GM19455 (cell line): ENCODE measurements at regions not wholly inside any gene's neighbourhood (a gene's known extent, or its start where the extent isn't known, plus 50 kb on each side); places are given as distances from the start of the nearest gene placed in this dataset.

Source experiments
- ATAC-seq: cut with Tn5 transposase; IDR thresholded peaks from one replicate; pipeline ENCODE4 v1.9.1; 2021; ENCODE audit not compliant: unreplicated experiment

DNA sequence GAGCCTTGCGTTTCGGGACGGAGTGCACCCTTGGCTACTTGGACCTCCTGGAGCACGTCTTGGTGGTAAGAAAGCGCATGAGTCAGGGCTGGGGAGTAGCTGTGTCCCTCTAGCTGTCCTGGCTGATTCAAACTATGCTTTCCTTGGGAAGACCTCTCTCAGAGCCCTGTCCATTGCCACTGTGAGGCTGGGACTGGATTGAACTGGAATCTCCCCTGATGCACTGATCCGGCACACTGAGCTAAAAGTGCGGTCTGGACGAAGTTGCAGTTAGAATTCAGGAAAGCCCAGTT lies 232.6 kb upstream of the TPM1 start:
- ATAC-seq = no peak

- no peak for ATAC-seq
Observed at GRCh38 chr15:62812515-62812835, 230.1 kb upstream of the TPM1 start.

DNA sequence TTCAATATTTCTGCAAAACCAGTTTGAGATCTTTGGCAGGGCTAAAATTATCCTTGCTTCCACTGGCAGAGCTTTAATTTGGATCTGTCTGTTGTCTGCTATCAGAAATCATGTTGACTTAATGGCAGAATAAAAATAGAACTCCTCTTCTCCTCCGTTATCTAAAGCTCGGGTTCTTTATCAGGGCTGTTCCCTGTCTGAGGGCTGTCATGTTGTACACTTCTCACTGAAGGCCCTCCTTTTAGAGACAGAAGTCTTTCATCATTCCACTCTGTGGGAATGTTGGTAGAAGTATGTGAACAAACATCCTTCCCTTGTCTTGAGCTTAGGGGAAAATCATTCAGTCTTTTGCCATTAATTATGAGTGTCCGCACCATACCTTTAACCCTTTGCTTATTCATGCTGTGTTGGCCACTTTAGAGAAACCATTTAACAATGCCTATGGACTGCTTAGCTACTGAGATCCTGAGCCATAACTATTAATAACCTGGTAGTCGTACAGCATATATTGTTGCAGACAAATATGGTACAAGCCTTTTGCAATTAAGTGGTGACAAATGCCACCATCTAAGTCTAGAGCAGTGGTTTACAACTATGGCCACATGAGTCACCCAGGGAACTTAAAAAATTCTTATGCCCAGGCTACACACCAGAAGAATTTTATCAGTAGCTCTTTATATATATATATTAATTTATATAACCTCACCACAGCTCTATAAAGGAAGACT lies 226.0 kb upstream of the TPM1 start:
- no peak for ATAC-seq

DNA sequence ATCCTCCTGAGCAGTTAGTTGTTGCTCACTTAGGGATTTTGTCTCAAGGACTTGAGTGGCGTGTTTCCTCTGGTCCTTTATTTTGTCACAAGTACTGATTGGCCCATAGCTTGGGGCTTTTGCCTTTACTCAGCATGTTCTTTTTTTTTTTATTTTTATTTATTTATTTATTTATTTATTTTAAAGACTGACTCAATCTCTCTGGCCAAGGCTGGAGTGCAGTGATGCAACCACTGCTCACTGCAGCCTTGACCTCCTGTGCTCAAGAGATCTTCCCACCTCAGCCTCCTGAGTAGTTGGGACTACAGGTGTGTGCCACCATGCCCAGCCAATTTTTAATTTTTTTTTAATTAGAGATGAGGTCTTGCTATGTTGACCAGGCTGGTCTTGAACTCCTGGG lies 223.9 kb upstream of the TPM1 start:
- no peak for ATAC-seq

- ATAC-seq = no peak
Observed at GRCh38 chr15:62821384-62822131, 221.0 kb upstream of the TPM1 start.

GRCh38 chr15:62822228-62822627 lies 220.3 kb upstream of the TPM1 start:
- no peak for ATAC-seq

- ATAC-seq = no peak
Observed at GRCh38 chr15:62823561-62823960, 219.0 kb upstream of the TPM1 start.

DNA sequence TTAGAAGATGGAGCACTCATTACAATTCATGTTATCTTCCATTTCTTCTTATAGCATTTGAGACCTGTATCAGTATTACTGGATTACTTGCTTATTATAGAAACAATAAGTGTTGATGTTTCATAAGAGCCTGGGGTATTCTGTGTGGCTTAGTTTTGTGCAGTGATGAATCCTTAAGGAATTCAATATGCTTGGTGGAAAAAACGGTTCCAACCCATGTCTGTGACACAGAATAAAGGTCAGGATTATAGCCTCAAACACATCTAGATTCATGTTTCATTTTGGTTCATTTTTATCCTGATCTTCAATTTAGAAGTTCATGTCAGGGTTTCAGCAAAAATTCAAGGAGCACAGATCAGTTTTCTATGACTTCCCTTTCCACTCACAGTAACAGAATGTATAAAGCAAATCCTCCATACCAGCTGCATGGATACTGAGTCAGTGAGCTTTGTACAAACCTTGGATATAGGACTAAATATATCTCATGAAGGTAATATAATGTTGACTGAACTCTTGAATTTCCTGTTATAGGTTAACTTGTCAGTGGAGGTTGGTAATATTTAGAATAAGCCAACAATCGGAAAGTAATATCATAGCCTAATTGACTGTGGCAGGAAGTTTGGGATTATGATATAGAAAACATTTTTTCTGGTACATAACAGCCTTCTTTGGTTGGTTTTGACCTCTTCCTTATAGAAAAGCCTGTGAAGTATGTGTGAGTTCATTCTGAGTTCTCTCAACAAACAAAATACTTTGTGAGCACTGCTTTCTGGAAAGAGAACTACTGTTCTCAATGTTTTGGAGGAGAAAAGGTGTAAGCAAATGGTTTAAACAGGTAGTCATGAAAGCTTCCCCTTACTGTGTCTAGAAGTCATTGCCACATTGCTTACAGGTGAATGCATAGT lies 218.2 kb upstream of the TPM1 start:
- no peak for ATAC-seq

DNA sequence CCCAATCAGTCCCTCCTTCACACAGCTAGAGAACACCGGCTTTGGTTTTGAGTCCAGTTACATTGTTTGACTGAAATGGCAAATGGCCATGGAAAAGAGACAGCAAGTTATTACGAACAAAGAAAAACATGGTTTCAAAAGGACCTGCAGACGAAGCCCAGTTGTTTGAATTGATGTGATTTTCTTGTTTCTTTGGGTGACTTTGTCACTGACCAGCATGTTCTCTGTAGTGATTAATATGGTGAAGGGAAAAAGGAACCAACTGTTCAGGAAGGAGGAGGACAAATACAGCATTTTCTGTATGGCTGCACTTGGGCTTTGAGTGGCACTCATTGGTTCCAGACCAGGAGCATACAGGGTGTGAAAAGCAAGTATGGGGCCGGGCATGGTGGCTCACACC lies 217.4 kb upstream of the TPM1 start:
- no peak for ATAC-seq

GRCh38 chr15:62826561-62826960 lies 216.0 kb upstream of the TPM1 start:
- ATAC-seq = no peak

DNA sequence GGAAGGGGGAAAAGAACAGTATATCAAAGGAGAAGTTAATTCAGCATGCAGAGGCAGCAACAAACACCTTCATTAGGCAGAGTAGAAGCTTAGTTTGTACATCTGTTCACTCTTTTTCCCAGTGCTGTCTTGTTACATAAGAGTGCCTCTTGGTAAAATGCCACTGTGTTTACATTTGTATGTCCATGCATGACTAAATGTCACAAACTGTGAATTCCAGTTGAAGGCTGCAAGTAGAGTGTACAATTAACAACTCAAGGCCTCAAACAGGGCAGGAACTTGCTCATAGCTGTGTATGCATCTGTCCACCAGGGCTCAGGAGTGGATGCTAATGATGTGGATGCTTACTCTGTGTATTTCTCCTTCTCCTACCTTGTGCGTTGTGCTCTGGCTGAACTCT lies 214.2 kb upstream of the TPM1 start:
- no peak for ATAC-seq

DNA sequence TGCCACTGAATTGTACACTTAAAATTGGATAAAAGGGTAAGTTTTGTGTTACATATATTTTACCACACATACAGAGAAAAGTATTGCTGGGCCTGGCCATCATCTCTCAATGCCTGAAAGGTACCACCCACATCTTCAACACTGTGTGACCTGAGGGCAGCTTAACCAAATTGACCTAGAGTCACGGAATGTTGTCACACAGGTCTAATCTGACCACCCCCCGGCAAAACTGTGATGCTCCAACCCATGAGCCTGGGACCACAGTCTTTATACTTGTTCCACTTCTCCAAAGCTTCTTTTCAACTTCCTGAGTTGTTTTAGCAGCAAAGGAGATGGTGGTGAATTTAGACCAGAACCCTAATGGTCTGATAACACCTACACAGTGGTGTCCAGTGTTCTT lies 210.3 kb upstream of the TPM1 start:
- ATAC-seq = no peak

GRCh38 chr15:62833646-62834045 lies 208.9 kb upstream of the TPM1 start:
- ATAC-seq = no peak

DNA sequence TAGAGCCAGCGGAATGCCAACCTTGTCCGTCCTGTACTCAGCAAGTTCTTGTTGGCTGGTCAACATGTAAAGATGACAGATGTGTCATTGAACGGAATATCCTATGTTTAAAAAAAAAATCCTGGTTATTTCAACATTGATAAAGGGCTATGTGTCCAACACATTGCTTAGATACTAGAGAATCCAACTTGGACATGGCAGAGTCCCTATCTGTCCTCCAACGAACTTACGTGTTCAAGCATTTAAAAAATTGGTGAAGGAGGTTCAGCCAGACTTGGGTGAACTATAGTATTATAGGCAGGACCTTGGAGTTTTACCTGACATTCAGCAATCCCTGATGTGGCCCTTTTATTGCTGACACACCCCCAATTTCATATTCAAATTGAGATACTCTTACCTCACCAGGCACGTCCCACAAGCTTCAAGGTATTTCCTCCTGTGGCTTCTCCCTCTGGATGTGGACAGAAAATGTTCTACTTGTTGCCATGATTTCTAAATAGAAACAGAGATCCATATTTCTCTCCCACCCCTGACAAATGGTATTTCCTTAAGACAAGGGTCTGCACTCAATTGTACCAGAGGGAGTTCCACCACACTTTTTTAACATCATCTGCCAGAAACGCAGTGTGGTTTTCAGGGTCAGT lies 207.7 kb upstream of the TPM1 start:
- ATAC-seq = no peak

- no peak for ATAC-seq
Observed at GRCh38 chr15:62835351-62835750, 207.2 kb upstream of the TPM1 start.

- ATAC-seq = no peak
Observed at GRCh38 chr15:62835762-62836161, 206.8 kb upstream of the TPM1 start.

DNA sequence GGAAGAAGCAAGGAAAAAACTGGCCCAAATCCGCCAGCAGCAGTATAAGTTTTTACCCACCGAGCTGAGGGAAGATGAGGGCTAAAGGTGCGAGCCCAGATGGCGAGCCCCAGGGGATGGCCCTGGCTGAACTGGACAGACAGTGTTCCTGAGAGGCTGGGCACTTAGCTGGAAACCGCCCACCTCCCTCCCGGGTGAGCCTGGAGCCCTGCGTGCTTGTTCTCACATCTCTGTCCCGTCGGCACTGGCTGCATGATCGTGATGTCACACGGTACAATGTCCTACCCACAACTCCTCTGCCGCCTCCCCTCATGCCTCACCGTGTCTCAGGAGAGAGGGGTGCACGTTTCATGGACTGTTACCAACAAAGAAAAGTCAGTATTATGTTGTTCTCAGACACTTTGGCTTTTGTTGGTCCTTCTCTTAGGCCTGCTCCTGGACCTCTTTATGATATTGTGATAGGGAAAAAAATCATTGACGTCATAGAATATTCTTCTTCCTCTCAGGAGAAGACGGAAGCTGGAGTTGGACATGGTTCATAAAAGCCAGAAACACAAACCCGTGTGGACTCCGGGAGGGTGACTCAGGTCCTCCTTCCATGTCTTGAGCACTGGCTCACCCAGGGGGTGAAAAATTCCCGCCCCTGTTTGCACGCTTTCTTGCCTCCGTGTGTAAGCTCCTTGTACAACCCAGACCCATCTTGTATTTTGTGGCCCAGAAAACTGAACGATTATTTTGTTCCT lies 201.8 kb upstream of the TPM1 start:
- no peak for ATAC-seq

DNA sequence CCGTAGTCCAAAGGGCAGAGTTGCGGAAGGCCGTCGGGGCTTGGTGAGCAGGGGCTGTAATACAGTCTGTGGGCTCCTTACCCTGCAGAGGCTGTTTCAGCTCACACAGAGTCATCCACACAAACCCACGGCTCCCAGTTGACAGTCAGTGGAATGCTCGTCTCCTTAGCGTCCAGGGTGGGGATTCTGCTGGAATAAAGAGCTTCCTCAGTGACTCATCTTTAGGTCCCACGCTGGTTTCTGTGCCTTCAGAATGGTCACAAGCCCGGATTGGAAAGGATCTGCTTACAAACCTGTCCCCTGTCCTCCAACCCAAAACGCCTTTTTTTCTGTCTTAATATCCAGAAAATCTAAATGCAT lies 201.3 kb upstream of the TPM1 start:
- ATAC-seq = no peak

DNA sequence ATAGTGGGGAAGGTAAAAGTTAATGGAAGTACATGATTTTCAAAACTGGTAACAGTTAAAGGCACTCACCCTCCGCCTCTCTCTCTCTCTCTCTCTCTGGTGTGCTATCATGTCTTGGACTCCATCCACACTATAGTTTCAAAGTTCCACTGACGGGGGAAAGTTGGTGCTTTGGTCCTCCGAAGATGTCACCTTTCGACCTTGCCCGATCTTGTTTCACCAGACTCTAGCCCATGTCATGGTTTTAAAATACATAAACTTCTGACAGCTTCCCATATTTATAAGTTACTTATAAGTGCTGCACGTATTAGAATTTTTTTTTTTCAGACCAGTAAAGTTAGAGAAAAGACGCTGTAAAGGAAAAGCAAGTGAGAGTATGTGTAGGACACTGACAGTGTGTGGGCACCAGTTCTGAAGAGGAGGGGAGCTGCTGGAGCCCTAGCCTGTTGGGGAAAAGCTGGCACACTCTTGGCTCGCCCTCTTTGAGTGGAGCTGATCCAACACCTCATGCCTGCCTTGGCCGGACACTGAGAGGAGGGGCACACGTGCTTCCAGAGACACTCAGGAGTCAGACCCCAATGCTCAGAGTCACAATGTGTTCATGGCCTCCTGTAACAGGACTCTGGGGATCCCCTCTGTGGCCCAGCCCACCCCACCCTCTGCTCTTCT lies 200.5 kb upstream of the TPM1 start:
- no peak for ATAC-seq

DNA sequence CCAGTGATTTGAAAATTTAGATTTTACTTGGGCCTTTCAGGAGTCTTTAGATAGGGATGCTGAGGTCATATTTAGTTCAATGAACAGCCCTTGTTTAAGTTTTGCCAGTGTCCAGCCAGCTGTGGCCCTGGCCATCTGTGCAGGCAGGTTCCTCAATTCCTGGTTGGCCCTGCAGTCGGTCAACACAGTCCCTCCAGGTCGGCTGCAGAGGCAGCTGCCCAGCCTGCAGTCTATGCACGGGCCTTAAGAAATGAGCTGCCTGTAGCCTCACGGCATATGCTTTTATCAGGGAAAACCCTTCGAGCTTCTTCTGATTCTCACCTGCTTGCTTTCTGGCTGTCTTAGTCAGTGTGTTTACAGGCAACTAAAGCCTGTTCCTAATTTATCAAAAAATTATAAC lies 199.2 kb upstream of the TPM1 start:
- ATAC-seq = no peak
